DND-41 (cell line): ENCODE measurements at regions not wholly inside any gene's neighbourhood (a gene's known extent, or its start where the extent isn't known, plus 50 kb on each side); places are given as distances from the start of the nearest gene placed in this dataset.

Experiments used
- ATAC-seq: fragments of 200-7000 bp; cut with Tn5 transposase; 3 replicates; pipeline ENCODE4 v1.9.1; 2021; ENCODE audit warnings: low read depth; ENCODE audit not compliant: insufficient read depth
- DNase-seq: peaks from one replicate; pipeline ENCODE4 v3.0.0-alpha.2; 2020
- H2AFZ ChIP-seq: 2 replicates; pipeline ENCODE4 v1.6.0; 2012; ENCODE audit warnings: low read depth, low read length
- H3K27ac ChIP-seq: 2 replicates; pipeline ENCODE4 v1.5.1; 2012; ENCODE audit warnings: low read length, inconsistent platforms
- H3K27me3 ChIP-seq: fragments of 200-600 bp; sonication (generic); 2 replicates; pipeline ENCODE4 v1.6.0; 2012; ENCODE audit warnings: low read length, mild to moderate bottlenecking, inconsistent platforms; ENCODE audit not compliant: insufficient read depth, poor library complexity
- H3K36me3 ChIP-seq: 2 replicates; pipeline ENCODE4 v1.5.1; 2012; ENCODE audit warnings: low read length, inconsistent platforms; ENCODE audit not compliant: insufficient read depth
- H3K4me1 ChIP-seq: 2 replicates; pipeline ENCODE4 v1.5.1; 2012; ENCODE audit warnings: mild to moderate bottlenecking, low read length; ENCODE audit not compliant: insufficient read depth
- H3K4me2 ChIP-seq: 2 replicates; pipeline ENCODE4 v1.6.0; 2012; ENCODE audit warnings: mild to moderate bottlenecking, moderate library complexity, low read length, inconsistent platforms; ENCODE audit not compliant: insufficient read depth
- H3K4me3 ChIP-seq, 2 experiments: fragments of 200-600 bp in 1 of 2; shearing (Covaris generic) in 1 of 2; 2 replicates each; pipeline ENCODE4 v1.5.1; 2012 to 2016; ENCODE audit warnings: inconsistent platforms in 2 of 2, low read length in 2 of 2, mild to moderate bottlenecking in 2 of 2, low read depth in 1 of 2, moderate library complexity in 1 of 2
- H3K79me2 ChIP-seq: 2 replicates; pipeline ENCODE4 v1.6.0; 2012; ENCODE audit warnings: low read length, inconsistent platforms; ENCODE audit not compliant: insufficient read depth
- H3K9ac ChIP-seq: 2 replicates; pipeline ENCODE4 v1.6.0; 2012; ENCODE audit warnings: low read depth, mild to moderate bottlenecking, inconsistent platforms, low read length, moderate library complexity
- H3K9me3 ChIP-seq: 2 replicates; pipeline ENCODE4 v1.5.1; 2012; ENCODE audit warnings: low read length, moderate library complexity, mild to moderate bottlenecking, inconsistent platforms; ENCODE audit not compliant: insufficient read depth, severe bottlenecking
- H4K20me1 ChIP-seq: 2 replicates; pipeline ENCODE4 v1.6.0; 2012; ENCODE audit warnings: low read length; ENCODE audit not compliant: insufficient read depth
- EZH2 ChIP-seq: IDR thresholded peaks from 3 replicates; pipeline ENCODE4 v1.6.1; 2012; ENCODE audit warnings: borderline replicate concordance, low read depth, mild to moderate bottlenecking, moderate library complexity, low read length, inconsistent platforms; ENCODE audit not compliant: severe bottlenecking
- TF ChIP-seq, protein P1 (sequence below): IDR thresholded peaks from 2 replicates; pipeline ENCODE4 v1.5.1; 2012; ENCODE audit warnings: borderline replicate concordance, low read length, moderate library complexity, mild to moderate bottlenecking; ENCODE audit not compliant: poor library complexity, severe bottlenecking; ENCODE audit errors: extremely low read depth

DNA sequence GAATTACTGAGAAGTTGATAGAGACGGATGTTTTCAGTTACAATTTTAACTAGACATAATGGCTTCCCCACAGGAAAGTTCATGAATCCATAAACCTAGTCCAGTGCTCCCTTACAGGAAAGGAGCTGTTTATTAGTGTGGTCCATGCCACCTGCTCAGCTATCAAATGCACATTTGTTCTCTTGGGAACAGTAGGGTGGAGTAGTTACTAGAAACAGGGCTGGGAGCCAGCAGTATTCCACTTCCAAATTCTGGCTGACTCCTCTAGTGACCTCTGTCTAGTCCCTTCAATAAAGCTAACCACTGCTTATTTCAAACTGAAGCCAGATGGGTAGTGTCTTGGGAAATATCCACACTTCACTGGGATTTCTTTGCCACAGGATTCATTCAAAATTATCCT, 88.4 kb upstream of the TLL1 start:
- ATAC-seq = no peak
- no peaks in the 10 kb centered on the region for H3K36me3 ChIP-seq
- no peaks in the 10 kb centered on the region for H3K4me1 ChIP-seq
- H2AFZ ChIP-seq = no peak overlapping the region
- no peak for TF ChIP-seq EZH2
- TF ChIP-seq, protein P1, sequence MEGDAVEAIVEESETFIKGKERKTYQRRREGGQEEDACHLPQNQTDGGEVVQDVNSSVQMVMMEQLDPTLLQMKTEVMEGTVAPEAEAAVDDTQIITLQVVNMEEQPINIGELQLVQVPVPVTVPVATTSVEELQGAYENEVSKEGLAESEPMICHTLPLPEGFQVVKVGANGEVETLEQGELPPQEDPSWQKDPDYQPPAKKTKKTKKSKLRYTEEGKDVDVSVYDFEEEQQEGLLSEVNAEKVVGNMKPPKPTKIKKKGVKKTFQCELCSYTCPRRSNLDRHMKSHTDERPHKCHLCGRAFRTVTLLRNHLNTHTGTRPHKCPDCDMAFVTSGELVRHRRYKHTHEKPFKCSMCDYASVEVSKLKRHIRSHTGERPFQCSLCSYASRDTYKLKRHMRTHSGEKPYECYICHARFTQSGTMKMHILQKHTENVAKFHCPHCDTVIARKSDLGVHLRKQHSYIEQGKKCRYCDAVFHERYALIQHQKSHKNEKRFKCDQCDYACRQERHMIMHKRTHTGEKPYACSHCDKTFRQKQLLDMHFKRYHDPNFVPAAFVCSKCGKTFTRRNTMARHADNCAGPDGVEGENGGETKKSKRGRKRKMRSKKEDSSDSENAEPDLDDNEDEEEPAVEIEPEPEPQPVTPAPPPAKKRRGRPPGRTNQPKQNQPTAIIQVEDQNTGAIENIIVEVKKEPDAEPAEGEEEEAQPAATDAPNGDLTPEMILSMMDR = no peak
- no peak for DNase-seq
- no peak overlapping the region for H3K27ac ChIP-seq
- H3K4me3 ChIP-seq = no peak overlapping the region
- no peak overlapping the region for H3K4me2 ChIP-seq
- H3K9ac ChIP-seq = no peak overlapping the region
- H3K79me2 ChIP-seq = no peaks in the 10 kb centered on the region
- no peaks in the 10 kb centered on the region for H3K9me3 ChIP-seq
- H4K20me1 ChIP-seq = no peaks in the 10 kb centered on the region
- H3K27me3 ChIP-seq = no peaks in the 10 kb centered on the region

DNA sequence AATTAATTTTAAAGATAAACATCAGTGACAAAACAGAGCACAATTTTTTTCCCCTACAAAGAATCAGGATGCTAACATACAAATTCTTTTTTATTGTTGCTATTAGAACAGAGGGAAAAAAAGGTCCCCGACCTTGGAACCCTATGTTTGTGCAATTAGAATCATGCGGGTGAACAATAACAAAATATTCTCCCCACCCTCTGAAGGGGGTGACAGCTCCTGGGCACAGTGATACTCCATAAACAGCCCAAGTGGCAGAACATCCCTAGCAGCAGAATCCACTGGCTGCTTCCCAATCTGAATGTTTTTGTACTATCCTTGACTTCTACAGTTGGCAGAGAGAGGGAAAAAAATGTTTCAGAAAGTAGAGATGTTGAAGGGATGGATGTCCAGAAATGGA, 87.7 kb upstream of the TLL1 start:
- Histone ChIP-seq H3K79me2 (no peaks in the 10 kb centered on the region), H4K20me1 (no peaks in the 10 kb centered on the region), H3K9ac (no peak overlapping the region), H3K4me2 (no peak overlapping the region), H3K4me1 (no peaks in the 10 kb centered on the region), H2AFZ (no peak overlapping the region), H3K36me3 (no peaks in the 10 kb centered on the region), H3K27me3 (no peaks in the 10 kb centered on the region), H3K9me3 (no peaks in the 10 kb centered on the region), H3K4me3 (no peak overlapping the region), H3K27ac (no peak overlapping the region)
- TF ChIP-seq EZH2 = no peak
- TF ChIP-seq, protein P1 = no peak
- ATAC-seq (no peak), DNase-seq (no peak)

DNA sequence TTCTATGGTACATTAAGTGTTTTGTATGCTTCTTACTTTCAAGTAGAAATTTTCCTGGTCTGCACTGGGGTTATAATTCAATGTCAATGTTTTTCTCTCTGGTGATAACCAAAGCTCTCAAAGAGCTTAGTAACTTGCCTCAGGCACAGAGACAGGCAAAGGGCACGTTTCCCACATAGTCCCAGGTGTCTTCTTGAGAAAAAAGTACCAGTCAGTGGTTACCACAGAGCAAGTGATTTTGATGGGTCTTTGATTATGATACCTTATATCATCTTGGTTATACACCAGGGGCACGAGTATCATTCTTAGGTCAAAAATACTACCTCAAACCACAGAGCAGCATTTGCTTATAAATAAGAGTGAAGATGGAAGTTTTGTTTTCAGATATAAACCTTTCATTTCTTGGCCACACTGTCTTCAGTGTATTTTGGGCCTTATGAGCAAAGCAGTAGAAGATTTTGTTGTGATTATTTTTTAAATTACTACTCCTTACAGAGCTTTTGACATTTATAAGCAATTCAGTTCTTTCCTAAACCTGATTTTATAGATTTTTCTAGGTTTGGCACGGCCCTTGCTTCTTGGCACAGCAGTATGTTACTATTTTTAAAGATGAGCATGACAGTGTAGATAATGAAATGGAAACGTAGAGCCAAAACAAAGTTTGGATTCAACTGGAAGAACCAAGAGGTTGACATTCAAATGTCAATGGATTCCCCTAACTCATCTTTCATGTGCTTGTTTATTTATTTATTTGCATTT, 85.3 kb upstream of the TLL1 start:
- Histone ChIP-seq H2AFZ (no peak overlapping the region), H3K4me1 (no peaks in the 10 kb centered on the region), H4K20me1 (no peaks in the 10 kb centered on the region), H3K4me3 (no peak overlapping the region), H3K4me2 (no peak overlapping the region), H3K79me2 (no peaks in the 10 kb centered on the region), H3K36me3 (no peaks in the 10 kb centered on the region), H3K9me3 (no peaks in the 10 kb centered on the region), H3K27ac (no peak overlapping the region), H3K27me3 (no peaks in the 10 kb centered on the region), H3K9ac (no peak overlapping the region)
- TF ChIP-seq, protein P1 = no peak
- TF ChIP-seq EZH2 = no peak
- no peak for ATAC-seq
- DNase-seq = no peak
